ENCODE measurements at regions not wholly inside any gene's neighbourhood (a gene's known extent, or its start where the extent isn't known, plus 50 kb on each side); places are given as distances from the start of the nearest gene placed in this dataset.

DNA sequence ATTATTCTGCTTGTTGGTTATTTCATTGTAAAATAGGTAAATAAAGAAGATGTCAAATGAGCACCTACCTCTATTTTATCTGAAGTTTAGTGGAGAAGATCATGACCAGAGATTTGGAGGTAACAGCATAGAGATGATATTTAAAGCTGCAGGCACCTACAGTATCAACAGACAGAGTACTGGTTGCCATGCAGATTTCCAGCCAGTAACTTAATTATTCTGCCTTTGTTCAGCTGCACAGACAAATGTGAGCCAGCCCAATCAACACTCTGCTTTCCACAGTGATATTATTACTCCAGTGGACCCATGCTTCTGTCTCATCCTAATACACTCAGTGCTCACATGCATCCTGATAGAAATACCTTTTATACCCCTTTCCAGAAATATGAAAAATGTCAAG lies 348.5 kb upstream of the RGS6 start:
- Histone ChIP-seq H3K27ac (replicated peaks) (no peak overlapping the region), H3K4me3 (replicated peaks; ENCODE audit: insufficient read depth, low read length) (no peak overlapping the region), H3K27me3 (ENCODE audit: insufficient read depth, poor library complexity, severe bottlenecking) (no peaks in the 10 kb centered on the region)
- TF ChIP-seq, protein P1, sequence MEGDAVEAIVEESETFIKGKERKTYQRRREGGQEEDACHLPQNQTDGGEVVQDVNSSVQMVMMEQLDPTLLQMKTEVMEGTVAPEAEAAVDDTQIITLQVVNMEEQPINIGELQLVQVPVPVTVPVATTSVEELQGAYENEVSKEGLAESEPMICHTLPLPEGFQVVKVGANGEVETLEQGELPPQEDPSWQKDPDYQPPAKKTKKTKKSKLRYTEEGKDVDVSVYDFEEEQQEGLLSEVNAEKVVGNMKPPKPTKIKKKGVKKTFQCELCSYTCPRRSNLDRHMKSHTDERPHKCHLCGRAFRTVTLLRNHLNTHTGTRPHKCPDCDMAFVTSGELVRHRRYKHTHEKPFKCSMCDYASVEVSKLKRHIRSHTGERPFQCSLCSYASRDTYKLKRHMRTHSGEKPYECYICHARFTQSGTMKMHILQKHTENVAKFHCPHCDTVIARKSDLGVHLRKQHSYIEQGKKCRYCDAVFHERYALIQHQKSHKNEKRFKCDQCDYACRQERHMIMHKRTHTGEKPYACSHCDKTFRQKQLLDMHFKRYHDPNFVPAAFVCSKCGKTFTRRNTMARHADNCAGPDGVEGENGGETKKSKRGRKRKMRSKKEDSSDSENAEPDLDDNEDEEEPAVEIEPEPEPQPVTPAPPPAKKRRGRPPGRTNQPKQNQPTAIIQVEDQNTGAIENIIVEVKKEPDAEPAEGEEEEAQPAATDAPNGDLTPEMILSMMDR (IDR thresholded peaks at IDR 0.05; ENCODE audit: insufficient read depth, low read length) = no peak
- no peak for TF ChIP-seq GABPA (IDR thresholded peaks at IDR 0.05; ENCODE audit: low read depth)
- TF ChIP-seq, protein P2, sequence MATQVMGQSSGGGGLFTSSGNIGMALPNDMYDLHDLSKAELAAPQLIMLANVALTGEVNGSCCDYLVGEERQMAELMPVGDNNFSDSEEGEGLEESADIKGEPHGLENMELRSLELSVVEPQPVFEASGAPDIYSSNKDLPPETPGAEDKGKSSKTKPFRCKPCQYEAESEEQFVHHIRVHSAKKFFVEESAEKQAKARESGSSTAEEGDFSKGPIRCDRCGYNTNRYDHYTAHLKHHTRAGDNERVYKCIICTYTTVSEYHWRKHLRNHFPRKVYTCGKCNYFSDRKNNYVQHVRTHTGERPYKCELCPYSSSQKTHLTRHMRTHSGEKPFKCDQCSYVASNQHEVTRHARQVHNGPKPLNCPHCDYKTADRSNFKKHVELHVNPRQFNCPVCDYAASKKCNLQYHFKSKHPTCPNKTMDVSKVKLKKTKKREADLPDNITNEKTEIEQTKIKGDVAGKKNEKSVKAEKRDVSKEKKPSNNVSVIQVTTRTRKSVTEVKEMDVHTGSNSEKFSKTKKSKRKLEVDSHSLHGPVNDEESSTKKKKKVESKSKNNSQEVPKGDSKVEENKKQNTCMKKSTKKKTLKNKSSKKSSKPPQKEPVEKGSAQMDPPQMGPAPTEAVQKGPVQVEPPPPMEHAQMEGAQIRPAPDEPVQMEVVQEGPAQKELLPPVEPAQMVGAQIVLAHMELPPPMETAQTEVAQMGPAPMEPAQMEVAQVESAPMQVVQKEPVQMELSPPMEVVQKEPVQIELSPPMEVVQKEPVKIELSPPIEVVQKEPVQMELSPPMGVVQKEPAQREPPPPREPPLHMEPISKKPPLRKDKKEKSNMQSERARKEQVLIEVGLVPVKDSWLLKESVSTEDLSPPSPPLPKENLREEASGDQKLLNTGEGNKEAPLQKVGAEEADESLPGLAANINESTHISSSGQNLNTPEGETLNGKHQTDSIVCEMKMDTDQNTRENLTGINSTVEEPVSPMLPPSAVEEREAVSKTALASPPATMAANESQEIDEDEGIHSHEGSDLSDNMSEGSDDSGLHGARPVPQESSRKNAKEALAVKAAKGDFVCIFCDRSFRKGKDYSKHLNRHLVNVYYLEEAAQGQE (IDR thresholded peaks at IDR 0.05; ENCODE audit: insufficient replicate concordance, low read depth) = no peak
- TF ChIP-seq POLR2AphosphoS5 (IDR thresholded peaks at IDR 0.05; ENCODE audit: low read depth) = no peak
- no peak for TF ChIP-seq SPI1 (IDR thresholded peaks at IDR 0.05; ENCODE audit: borderline replicate concordance, low read depth)
- no peak for DNase-seq (ENCODE audit: low read depth in 1 of 2, low spot score in 1 of 2)

DNA sequence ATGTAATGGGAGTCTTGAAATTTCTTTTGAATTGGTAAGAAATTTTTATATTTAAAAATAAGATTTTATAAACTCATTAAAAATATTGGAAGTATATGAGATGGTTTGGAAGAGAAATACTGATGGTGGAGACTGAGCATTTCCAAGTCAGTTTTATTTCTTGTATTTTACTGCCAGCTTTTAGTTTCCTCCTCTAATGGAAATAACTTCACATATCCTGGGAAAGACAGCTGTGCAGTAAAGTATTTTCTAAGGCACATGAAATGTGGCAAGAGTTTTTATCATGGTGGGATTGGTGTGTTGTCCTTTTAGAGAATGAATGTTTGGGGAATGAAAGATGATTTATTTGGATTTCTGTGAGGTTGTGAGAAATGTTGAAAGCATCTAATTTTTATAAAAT lies 346.9 kb upstream of the RGS6 start:
- Histone ChIP-seq H3K27ac (replicated peaks) (no peak overlapping the region), H3K27me3 (ENCODE audit: insufficient read depth, poor library complexity, severe bottlenecking) (no peaks in the 10 kb centered on the region), H3K4me3 (replicated peaks; ENCODE audit: insufficient read depth, low read length) (no peak overlapping the region)
- TF ChIP-seq, protein P1 (IDR thresholded peaks at IDR 0.05; ENCODE audit: insufficient read depth, low read length) = no peak
- TF ChIP-seq GABPA (IDR thresholded peaks at IDR 0.05; ENCODE audit: low read depth) (no peak), POLR2AphosphoS5 (IDR thresholded peaks at IDR 0.05; ENCODE audit: low read depth) (no peak), SPI1 (IDR thresholded peaks at IDR 0.05; ENCODE audit: borderline replicate concordance, low read depth) (no peak)
- TF ChIP-seq, protein P2 (IDR thresholded peaks at IDR 0.05; ENCODE audit: insufficient replicate concordance, low read depth) = no peak
- DNase-seq (ENCODE audit: low read depth in 1 of 2, low spot score in 1 of 2) = no peak

DNA sequence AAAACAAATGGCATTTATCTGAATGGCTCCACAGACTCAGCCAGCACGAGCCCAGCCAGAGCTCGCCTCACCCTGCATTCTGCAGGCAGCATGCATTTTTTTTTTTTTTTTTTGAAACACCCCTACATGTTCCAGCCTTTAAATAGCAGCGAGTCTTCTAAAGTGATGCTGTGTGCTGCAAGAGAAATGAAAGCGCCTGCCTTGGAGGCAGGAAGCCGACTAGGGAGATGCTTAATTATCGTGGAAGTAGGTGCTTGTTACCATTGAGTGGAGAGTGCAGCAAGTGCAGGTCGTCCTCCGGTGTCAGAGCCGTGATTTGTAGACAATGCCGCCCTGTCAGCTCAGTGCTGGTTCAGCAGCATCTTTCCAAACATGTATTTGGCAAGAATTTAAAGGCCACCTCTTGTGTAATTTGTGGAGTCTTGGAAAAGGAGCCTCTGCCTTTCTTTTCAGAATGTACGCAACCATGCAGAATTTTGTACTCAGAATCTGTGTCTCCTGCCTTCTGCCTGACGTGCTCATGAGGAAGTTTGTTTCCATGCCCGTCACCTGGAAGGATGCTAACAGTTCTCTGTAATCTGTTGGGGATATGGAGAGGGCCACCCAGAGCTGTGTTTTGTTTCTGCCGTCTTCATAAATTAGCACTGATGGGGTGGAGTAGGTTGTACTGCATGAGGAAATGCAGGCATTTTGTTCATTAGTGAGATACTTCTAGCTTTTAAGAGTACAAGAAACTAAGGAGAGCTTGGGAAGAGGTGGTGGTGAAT lies 345.9 kb upstream of the RGS6 start:
- Histone ChIP-seq H3K27me3 (ENCODE audit: insufficient read depth, poor library complexity, severe bottlenecking) (no peaks in the 10 kb centered on the region), H3K4me3 (replicated peaks; ENCODE audit: insufficient read depth, low read length) (no peak overlapping the region), H3K27ac (replicated peaks) (no peak overlapping the region)
- TF ChIP-seq SPI1 (IDR thresholded peaks at IDR 0.05; ENCODE audit: borderline replicate concordance, low read depth) (no peak), GABPA (IDR thresholded peaks at IDR 0.05; ENCODE audit: low read depth) (no peak), POLR2AphosphoS5 (IDR thresholded peaks at IDR 0.05; ENCODE audit: low read depth) (no peak)
- TF ChIP-seq, protein P2 (IDR thresholded peaks at IDR 0.05; ENCODE audit: insufficient replicate concordance, low read depth) = no peak
- no peak for DNase-seq (ENCODE audit: low read depth in 1 of 2, low spot score in 1 of 2)
